Stomach (tissue), 4 donors: ENCODE measurements at regions not wholly inside any gene's neighbourhood (a gene's known extent, or its start where the extent isn't known, plus 50 kb on each side); places are given as distances from the start of the nearest gene placed in this dataset.

Source experiments
- POLR2A ChIP-seq, 4 donors: fragments of 450-650 bp; IDR thresholded peaks; one replicate each; pipeline ENCODE4 v1.6.1; 2016; ENCODE audit warnings: antibody characterized with exemption in 4 of 4, control low read depth in 2 of 4, mild to moderate bottlenecking in 1 of 4, moderate library complexity in 1 of 4
- POLR2AphosphoS5 ChIP-seq, 3 donors: sonication (generic); formaldehyde crosslinking; IDR thresholded peaks; one replicate each; pipeline ENCODE4 v1.6.1; 2016; ENCODE audit warnings: antibody characterized with exemption in 3 of 3
- TF ChIP-seq, protein P1 (sequence below), 7 experiments: fragments of 450-650 bp in 4 of 7; fragments of 200-600 bp in 3 of 7; sonication (generic) in 3 of 7; IDR thresholded peaks; one replicate each; pipeline ENCODE4 v1.5.1; 2016 to 2019; ENCODE audit warnings: antibody characterized with exemption in 7 of 7, control low read depth in 2 of 7, mild to moderate bottlenecking in 1 of 7

DNA sequence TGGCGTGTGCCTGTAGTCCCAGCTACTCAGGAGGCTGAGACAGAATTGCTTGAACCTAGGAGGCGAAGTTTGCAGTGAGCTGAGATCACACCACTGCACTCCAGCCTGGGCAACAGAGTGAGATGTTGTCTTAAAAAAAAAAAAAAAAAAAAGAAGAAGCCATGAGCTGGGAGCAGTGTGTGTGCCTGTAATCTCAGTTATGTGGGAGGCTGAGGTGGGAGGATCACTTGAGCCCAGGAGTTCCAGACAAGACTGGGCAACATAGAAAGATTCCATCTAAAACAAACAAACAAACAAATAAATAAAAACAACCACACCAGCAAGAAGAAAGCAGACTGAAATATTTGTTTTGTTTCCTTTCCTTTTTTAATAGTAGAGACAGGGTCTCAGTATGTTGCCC lies 62.2 kb upstream of the KIF13A start:
- TF ChIP-seq, protein P1, sequence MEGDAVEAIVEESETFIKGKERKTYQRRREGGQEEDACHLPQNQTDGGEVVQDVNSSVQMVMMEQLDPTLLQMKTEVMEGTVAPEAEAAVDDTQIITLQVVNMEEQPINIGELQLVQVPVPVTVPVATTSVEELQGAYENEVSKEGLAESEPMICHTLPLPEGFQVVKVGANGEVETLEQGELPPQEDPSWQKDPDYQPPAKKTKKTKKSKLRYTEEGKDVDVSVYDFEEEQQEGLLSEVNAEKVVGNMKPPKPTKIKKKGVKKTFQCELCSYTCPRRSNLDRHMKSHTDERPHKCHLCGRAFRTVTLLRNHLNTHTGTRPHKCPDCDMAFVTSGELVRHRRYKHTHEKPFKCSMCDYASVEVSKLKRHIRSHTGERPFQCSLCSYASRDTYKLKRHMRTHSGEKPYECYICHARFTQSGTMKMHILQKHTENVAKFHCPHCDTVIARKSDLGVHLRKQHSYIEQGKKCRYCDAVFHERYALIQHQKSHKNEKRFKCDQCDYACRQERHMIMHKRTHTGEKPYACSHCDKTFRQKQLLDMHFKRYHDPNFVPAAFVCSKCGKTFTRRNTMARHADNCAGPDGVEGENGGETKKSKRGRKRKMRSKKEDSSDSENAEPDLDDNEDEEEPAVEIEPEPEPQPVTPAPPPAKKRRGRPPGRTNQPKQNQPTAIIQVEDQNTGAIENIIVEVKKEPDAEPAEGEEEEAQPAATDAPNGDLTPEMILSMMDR (IDR thresholded peaks at IDR 0.05) = no peak
- no peak for TF ChIP-seq POLR2A (IDR thresholded peaks at IDR 0.05)
- TF ChIP-seq POLR2AphosphoS5 (IDR thresholded peaks at IDR 0.05) = no peak
